Tibial artery (tissue), 4 donors: ENCODE measurements at regions not wholly inside any gene's neighbourhood (a gene's known extent, or its start where the extent isn't known, plus 50 kb on each side); places are given as distances from the start of the nearest gene placed in this dataset.
"Not testable (repeated sequence)": the region's sequence is repeated elsewhere in the genome, so short reads cannot be mapped to it uniquely, and the experiment has no call there.

Experiments
- DNase-seq, 2 donors: peaks; one replicate each; pipeline ENCODE4 v3.0.0-alpha.2; 2019
- H3K27ac ChIP-seq, 2 donors: fragments of 200-600 bp; sonication (generic) in 1 of 2; 1 replicate in 1 of 2; 2 replicates in 1 of 2; pipeline ENCODE4 v1.5.1; 2018 to 2019; ENCODE audit warnings: mild to moderate bottlenecking in 1 of 2
- H3K27me3 ChIP-seq, 2 donors: fragments of 200-600 bp; sonication (generic) in 1 of 2; one replicate each; pipeline versions ENCODE4 v1.5.1 to v1.6.0; 2016 to 2019
- H3K36me3 ChIP-seq, 3 donors: fragments of 200-600 bp; sonication (generic) in 2 of 3; one replicate each; pipeline ENCODE4 v1.5.1; 2016 to 2019; ENCODE audit warnings: mild to moderate bottlenecking in 2 of 3
- H3K4me1 ChIP-seq, 4 donors: fragments of 200-600 bp; sonication (generic) in 2 of 4; 1 replicate in 3 of 4; 2 replicates in 1 of 4; pipeline ENCODE4 v1.5.1; 2016 to 2019
- H3K4me3 ChIP-seq, 2 donors: fragments of 200-600 bp; sonication (generic) in 1 of 2; 1 replicate in 1 of 2; 2 replicates in 1 of 2; pipeline ENCODE4 v1.5.1; 2018 to 2019; ENCODE audit warnings: mild to moderate bottlenecking in 2 of 2
- H3K9me3 ChIP-seq, 3 donors: fragments of 200-600 bp; sonication (generic) in 1 of 3; one replicate each; pipeline ENCODE4 v1.5.1; 2016 to 2019
- intact Hi-C: fragments of 100-400 bp; cut with DNase I; formaldehyde crosslinking; loops from one replicate; pipeline ENCODE4 v1.15.0; 2023; ENCODE audit warnings: low total_unique reads
- TF ChIP-seq, protein P1 (sequence below), 2 experiments: fragments of 200-600 bp in 1 of 2; fragments of 450-650 bp in 1 of 2; IDR thresholded peaks; one replicate each; pipeline ENCODE4 v1.5.1; 2017 to 2019; ENCODE audit warnings: antibody characterized with exemption in 2 of 2, mild to moderate bottlenecking in 1 of 2, moderate library complexity in 1 of 2

DNA sequence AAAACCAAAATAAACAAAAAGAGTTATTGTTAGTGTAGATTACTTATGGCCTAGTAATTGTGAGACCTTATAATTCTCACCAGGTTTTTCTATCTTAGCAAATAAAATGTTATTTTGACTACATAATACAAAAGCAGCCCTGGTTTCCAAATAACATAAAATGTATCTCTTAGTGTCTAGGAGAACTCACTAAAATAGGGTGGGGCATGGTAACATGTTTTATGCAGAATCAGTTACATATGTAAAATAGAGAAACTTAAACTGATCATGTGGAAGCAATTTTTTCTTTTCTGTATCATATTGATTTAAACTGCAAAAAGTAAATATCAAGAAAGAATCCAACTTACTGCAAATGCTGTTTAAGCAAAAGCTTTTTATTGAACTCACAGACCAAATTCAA is 431.1 kb upstream of the ALCAM start:
- Histone ChIP-seq H3K27ac (no peak overlapping the region), H3K9me3 (no peaks in the 10 kb centered on the region), H3K4me1 (no peaks in the 10 kb centered on the region), H3K27me3 (no peaks in the 10 kb centered on the region), H3K4me3 (no peak overlapping the region), H3K36me3 (no peaks in the 10 kb centered on the region)
- TF ChIP-seq, protein P1, sequence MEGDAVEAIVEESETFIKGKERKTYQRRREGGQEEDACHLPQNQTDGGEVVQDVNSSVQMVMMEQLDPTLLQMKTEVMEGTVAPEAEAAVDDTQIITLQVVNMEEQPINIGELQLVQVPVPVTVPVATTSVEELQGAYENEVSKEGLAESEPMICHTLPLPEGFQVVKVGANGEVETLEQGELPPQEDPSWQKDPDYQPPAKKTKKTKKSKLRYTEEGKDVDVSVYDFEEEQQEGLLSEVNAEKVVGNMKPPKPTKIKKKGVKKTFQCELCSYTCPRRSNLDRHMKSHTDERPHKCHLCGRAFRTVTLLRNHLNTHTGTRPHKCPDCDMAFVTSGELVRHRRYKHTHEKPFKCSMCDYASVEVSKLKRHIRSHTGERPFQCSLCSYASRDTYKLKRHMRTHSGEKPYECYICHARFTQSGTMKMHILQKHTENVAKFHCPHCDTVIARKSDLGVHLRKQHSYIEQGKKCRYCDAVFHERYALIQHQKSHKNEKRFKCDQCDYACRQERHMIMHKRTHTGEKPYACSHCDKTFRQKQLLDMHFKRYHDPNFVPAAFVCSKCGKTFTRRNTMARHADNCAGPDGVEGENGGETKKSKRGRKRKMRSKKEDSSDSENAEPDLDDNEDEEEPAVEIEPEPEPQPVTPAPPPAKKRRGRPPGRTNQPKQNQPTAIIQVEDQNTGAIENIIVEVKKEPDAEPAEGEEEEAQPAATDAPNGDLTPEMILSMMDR (IDR thresholded peaks at IDR 0.05): no peak
- intact Hi-C loops: no loop called here
- no peak for DNase-seq

DNA sequence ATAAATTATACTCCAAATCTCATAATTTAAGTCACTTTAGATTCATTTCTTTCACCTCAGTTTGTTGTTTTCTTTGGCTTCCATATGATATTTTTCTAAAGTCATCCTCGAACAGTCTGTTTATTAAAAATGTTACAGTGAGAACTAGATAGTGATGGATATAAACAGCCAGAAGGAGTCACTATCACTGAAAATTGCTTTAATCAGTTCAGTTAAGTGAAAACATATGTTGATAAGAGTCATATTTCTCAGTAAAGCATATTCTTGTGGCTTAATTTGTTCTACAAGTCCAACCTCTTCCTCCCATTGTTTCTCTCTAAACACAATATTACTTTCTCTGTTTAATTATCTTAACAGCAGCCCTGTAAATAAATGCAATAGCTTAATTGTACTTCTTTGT is 427.5 kb upstream of the ALCAM start:
- no peak overlapping the region for H3K27ac ChIP-seq
- intact Hi-C loops: no loop called here

DNA sequence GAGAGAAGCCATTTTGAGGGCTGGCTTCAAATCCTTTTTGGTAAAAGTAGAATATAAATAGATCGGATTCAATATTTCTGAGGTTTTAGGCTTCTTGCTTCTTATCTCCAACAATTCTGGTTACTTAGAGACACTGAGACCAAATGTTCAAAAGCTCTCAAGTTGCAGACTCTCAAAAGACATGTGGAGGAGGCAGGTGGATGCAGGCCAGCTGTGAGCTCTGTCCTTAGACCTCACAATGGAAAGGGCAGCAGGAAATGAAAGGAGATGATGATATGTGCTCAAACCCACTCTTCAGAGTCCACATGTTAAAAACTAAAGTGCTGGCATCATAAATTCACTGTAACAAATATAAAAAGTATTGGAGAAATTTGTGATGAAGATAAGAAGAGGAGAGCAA is 424.9 kb upstream of the ALCAM start:
- H3K27ac ChIP-seq: no peak overlapping the region
- TF ChIP-seq, protein P1 (IDR thresholded peaks at IDR 0.05): no peak
- H3K4me3 ChIP-seq: no peak overlapping the region
- H3K36me3 ChIP-seq: no peaks in the 10 kb centered on the region
- no peak for DNase-seq
- no peaks in the 10 kb centered on the region for H3K27me3 ChIP-seq
- no peaks in the 10 kb centered on the region for H3K9me3 ChIP-seq
- H3K4me1 ChIP-seq: no peaks in the 10 kb centered on the region
- intact Hi-C loops: no loop called here

More for the DNA sequence above, 427.5 kb upstream of the ALCAM start:
- Histone ChIP-seq H3K9me3 (no peaks in the 10 kb centered on the region), H3K4me1 (no peaks in the 10 kb centered on the region), H3K36me3 (no peaks in the 10 kb centered on the region), H3K27me3 (no peaks in the 10 kb centered on the region), H3K4me3 (no peak overlapping the region)
- DNase-seq: no peak
- TF ChIP-seq, protein P1 (IDR thresholded peaks at IDR 0.05): no peak

DNA sequence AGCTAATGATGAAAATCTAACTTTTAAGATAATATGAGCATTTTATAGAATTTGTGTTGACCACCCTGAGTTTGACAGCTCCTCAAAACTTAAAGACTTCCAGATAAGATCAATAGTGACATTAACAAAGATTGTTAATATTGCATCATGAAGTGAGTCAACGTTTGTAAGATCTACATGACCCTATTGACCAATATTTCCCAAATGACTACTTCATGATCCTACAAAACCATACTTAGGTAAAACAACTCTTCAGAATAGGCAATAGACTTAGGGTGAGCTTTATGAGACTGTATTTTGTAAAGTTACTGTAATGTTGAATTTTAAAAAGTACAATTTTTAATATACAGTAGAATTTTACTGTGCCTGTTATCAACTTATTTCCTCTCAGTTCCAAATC is 422.7 kb upstream of the ALCAM start:
- Histone ChIP-seq H3K36me3 (no peaks in the 10 kb centered on the region), H3K4me1 (no peaks in the 10 kb centered on the region), H3K27ac (no peak overlapping the region), H3K27me3 (no peaks in the 10 kb centered on the region), H3K4me3 (no peak overlapping the region), H3K9me3 (no peaks in the 10 kb centered on the region)
- no peak for DNase-seq
- intact Hi-C loops: no loop called here
- TF ChIP-seq, protein P1 (IDR thresholded peaks at IDR 0.05): no peak

DNA sequence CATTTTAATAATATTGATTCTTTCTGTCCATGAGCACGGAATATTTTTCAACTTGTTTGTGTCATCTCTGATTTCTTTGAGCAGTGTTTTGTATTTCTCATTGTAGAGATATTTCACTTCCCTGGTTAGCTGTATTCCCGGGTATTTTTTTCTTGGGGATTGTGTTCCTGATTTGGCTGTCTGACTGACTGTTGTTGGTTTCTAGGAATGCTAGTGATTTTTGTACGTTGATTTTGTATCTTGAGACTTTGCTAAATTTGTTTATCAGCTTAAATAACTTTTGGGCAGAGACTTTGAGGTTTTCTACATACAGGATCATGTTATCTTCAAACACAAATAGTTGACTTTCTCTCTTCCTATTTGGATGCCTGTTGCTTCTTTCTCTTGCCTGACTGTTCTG is 418.8 kb upstream of the ALCAM start:
- intact Hi-C loops: no loop called here

DNA sequence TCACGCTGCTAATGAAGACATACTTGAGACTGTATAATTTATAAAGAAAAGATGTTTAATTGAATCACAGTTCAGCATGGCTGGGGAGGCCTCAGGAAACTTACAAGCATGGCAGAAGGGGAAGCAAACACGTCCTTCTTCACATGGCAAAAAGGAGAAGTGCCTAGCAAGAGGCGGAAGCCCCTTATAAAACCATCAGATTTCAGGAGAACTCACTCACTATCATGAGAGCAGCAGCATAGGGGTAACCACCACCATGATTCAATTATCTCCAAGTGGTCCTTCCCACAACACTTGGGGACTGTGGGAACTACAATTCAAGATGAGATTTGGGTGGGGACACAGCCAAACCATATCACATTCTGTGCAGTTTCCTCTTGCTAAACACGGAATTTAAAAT is 416.9 kb upstream of the ALCAM start:
- H3K36me3 ChIP-seq, H3K4me3 ChIP-seq, DNase-seq, H3K9me3 ChIP-seq, H3K27ac ChIP-seq, H3K27me3 ChIP-seq, intact Hi-C loops: not testable (repeated sequence)
- peaks cover 0 to 14% (median 9%) of the 10 kb centered on the region in 4 donors for H3K4me1 ChIP-seq

More for the DNA sequence above, 418.8 kb upstream of the ALCAM start:
- Histone ChIP-seq H3K9me3 (no peaks in the 10 kb centered on the region), H3K27ac (no peak overlapping the region), H3K4me1 (peaks cover 0 to 13% (median 8%) of the 10 kb centered on the region in 4 donors), H3K36me3 (no peaks in the 10 kb centered on the region), H3K4me3 (no peak overlapping the region), H3K27me3 (no peaks in the 10 kb centered on the region)
- TF ChIP-seq, protein P1 (IDR thresholded peaks at IDR 0.05): no peak
- no peak for DNase-seq
